Esophagus muscularis mucosa (tissue), 4 donors: ENCODE measurements at regions not wholly inside any gene's neighbourhood (a gene's known extent, or its start where the extent isn't known, plus 50 kb on each side); places are given as distances from the start of the nearest gene placed in this dataset.
"Not testable (repeated sequence)": the region's sequence is repeated elsewhere in the genome, so short reads cannot be mapped to it uniquely, and the experiment has no call there.

Experiments used
- CTCF ChIP-seq, 3 experiments: fragments of 200-600 bp in 2 of 3; fragments of 450-650 bp in 1 of 3; sonication (generic) in 2 of 3; IDR thresholded peaks; one replicate each; pipeline ENCODE4 v1.5.1; 2017 to 2019; ENCODE audit warnings: antibody characterized with exemption in 3 of 3, mild to moderate bottlenecking in 2 of 3, moderate library complexity in 1 of 3
- EP300 ChIP-seq: sonication (generic); formaldehyde crosslinking; IDR thresholded peaks from one replicate; pipeline ENCODE4 v1.6.1; 2017; ENCODE audit warnings: antibody characterized with exemption
- POLR2A ChIP-seq: fragments of 450-650 bp; IDR thresholded peaks from one replicate; pipeline ENCODE4 v1.6.1; 2017; ENCODE audit warnings: antibody characterized with exemption, moderate library complexity, mild to moderate bottlenecking, low read depth

GRCh38 chr15:20959299-20959698 lies 93.2 kb upstream of the POTEB2 start:
- TF ChIP-seq CTCF (IDR thresholded peaks at IDR 0.05); EP300; POLR2A: not testable (repeated sequence)
